Umbilical cord (tissue), 1 donor: ENCODE measurements at regions not wholly inside any gene's neighbourhood (a gene's known extent, or its start where the extent isn't known, plus 50 kb on each side); places are given as distances from the start of the nearest gene placed in this dataset.
A peak's percentile ranks its signal among the peaks of the same experiment; 100 is the strongest.

ENCODE experiments used
- DNase-seq: peaks from one replicate; pipeline ENCODE4 v3.0.0-alpha.2; 2015; ENCODE audit warnings: low spot score

- DNase-seq = peak; percentile 3
Observed at GRCh38 chr16:6932871-6933385, 399.7 kb upstream of the RBFOX1 start.

DNA sequence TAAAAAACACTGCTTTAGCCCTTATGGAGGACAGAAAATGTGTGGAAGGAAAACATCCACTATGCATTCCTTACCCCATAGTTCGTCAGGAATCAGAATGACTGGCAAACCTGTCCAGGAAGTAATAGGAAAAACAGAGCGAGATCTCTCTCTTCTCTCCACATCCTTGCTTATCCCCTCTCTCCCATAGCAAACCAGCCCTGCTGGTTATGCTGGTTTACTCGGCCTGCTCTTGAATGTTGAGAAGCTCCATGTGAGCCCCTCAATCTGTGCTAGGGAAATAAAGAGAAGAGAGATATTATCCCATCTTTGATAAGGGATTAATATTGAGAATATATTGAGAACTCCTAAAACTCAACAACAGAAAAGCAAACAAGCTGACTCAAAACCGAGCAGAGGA is 402.8 kb upstream of the RBFOX1 start:
- DNase-seq = peak; percentile 32

DNA sequence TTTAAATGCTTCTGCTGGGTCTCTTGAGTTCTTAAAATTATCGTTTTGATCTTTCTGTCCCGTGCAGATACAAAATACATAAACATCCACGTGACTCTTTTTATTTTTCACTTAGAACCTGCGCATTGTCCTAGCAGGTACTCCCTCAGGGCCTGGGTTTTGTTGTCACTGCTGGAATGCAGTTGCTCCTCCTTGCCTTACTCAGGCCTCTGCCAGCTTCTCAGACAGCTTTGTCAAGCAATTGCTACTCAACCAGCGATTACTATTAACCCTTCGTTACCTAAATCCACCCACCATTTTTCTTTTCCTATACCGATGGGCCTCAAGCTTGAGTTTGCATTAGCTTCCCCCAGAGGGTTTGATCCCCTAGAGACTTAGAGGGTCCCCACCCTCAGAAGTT is 405.9 kb upstream of the RBFOX1 start:
- DNase-seq = peak; percentile 39

- DNase-seq = peak; percentile 1
Observed at GRCh38 chr16:6926341-6926740, 406.3 kb upstream of the RBFOX1 start.

DNA sequence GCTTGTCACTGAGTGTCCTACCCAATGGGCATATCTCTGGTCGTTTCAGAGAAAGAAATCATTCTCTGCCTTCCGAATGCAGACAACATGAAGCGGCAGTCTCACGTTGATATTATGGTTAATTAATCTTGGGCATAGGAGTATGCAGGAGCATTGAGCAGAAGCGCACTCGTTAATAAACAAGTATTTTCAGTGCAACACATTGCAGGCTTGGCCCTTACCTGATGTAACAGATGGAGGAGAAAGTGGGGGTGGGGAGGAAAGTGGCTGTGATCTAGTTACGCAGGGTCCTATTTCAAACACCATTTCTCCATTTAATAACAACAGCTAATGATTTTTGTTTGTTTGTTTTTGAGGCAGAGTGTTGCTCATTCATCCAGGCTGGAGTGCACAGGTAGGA is 414.0 kb upstream of the RBFOX1 start:
- DNase-seq = no peak

DNA sequence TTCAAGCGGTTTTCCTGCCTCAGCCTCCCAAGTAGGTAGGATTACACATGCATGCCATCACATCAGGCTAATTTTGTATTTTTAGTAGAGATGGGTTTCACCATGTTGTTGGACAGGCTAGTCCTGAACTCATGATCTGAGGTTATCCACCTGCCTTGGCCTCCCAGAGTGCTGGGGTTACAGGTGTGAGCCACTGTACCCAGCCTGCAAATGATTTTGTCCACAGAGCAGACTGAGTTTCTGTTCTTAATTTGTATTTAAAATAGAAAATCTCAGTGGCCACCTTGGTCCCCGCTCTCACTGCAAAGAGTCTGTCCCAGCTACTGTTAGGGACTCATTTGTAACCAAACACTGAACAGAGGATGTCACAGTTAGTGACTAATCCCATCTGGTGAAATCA is 415.7 kb upstream of the RBFOX1 start:
- no peak for DNase-seq

DNA sequence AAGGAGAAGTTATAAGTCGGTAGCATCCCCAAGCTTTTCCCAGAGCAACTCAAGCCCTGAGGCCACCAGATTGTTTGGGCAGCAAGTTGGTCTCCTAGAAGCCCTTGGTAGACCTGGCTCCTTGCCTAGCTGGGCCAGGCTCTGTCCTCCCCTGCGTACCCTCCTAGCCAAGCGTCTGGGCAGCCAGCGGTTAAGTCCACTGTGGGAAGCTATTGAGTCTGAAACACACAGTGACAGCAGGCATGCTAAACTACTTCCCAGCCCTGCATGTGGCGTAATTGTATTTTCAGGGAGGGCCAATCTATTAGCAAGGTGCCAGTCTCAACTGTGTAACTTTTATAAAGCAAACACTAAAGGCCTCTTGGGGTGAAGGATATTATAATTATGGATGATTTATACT is 419.1 kb upstream of the RBFOX1 start:
- DNase-seq = no peak

- DNase-seq = no peak
Observed at GRCh38 chr16:6910301-6910700, 422.3 kb upstream of the RBFOX1 start.

DNA sequence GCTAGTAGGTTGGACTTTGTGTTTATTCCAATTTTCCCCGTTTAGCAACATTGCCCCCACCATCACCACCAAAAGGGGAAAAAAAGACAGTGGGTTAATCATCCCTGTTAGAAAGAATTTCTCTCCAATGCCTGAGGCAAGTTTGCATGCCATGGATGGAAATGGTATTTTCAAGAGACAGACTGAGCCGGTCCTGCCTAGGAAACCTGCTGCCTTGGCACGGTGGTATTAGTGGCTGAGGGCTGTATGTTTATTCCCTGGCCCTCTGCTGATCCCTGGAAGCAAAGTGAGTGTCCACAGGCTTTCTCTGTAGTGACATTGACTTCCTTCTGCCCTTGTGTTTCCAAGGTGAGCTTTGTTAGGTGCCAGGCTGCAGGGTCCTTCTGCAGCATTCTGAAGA is 427.0 kb upstream of the RBFOX1 start:
- DNase-seq = peak; percentile 5

DNA sequence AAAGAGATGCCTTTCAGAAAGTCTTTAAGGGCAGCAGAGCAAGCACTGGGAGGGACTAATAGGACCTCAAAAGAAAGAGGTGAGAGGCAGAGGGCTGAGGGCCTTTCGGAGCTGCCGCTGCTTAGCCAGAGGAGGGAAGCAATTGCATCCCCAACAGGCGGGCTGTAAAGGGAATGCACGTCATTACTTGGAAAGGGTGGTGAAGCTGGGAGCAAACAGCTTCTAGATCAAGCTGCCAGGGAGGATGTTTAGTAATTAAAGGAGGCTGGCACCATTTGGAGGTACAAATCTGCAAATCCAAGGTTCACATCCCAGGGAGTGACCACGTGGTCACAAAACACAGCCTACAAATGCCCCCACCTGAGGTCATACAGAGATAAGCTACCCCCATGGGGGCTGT is 429.0 kb upstream of the RBFOX1 start:
- no peak for DNase-seq

GRCh38 chr16:6898896-6899295 is 433.7 kb upstream of the RBFOX1 start:
- DNase-seq = no peak

DNA sequence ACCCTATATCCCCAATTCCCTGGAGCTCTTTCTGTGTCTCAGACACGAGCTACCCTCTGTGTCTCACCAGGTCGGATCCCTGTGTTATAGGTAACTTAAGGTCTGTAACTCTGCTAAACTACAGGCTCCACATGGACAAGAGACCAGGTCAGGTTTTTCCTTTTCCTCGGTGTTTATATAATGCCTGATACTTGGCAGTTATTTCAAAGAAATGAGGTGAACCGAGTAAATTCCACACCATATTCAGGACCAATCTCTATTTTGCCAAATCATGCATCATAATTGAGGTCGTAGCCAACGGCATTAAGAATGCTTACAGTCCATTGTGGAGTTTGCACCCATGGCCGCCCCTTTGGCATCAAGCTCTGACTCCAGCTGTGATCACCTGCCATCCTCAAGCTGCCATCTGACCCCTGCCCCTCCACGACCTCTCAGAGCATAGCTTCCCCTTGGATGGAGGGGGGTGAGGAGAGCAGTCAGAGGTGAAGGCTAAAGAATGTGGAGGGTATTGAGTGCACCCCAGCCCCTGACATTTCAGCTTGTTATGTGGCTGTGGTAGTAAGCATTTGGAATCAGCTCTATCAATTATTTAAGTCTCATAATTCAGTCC is 434.7 kb upstream of the RBFOX1 start:
- no peak for DNase-seq

GRCh38 chr16:6892966-6893365 is 439.7 kb upstream of the RBFOX1 start:
- DNase-seq = peak; percentile 8

DNA sequence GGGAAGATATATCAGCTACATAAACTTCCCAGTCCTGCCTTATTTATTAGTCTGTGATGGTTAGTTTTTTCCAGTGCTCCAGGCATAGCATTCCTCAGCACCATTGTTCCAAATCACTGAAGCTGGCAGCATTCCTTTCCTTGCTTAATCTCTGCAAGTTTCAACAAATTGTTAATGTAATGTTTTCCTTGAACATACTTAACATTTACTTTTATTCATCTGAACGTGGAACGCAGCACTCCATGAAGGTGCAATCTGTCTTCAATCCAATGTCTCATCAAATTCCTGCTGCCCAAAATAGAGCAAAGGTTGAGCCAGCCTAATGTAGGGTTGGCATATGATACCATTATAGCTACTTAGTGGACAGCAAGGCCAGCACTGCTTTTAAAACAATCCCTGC is 441.1 kb upstream of the RBFOX1 start:
- DNase-seq = peak; percentile 27

DNA sequence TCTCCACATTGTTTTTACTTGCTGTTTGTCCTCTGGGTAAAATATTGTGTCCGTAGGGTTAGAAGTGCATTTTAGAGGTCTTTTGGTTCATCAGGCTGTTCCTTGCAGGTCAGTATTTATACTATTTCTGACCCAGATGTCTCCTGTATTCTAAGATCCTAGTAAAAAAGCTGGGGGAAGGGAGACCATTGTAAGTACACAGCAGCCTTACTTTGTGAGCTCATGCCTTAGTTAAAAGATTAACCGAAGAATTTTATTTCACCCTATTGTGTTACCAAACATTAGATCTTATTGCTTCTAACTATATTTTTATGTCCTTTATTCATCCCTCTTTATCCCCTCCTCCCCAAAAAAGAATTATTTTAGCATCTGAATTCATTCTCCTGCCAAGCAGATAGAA is 444.1 kb upstream of the RBFOX1 start:
- DNase-seq = no peak

- DNase-seq = no peak
Observed at GRCh38 chr16:6884002-6884401, 448.6 kb upstream of the RBFOX1 start.

- DNase-seq = no peak
Observed at GRCh38 chr16:6880263-6880662, 452.4 kb upstream of the RBFOX1 start.

GRCh38 chr16:6864671-6865070 is 468.0 kb upstream of the RBFOX1 start:
- DNase-seq = no peak

DNA sequence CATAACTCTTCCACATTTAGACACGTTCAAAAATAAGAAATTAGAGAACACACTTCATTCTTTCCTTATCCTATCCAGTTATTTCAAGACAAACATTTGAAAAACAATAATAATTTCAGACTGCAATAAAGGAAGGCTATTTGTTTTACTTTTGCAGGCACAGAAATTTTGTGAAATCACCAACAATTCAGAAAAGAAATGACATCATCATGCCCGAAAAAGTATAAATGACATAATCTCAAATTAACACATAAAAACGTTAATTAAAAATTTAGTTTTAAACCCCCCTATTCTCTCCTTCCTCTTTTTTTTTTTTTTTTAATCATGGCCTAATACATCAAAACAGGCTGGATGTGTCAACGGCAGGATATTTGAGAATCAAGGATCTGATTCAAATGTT is 468.4 kb upstream of the RBFOX1 start:
- DNase-seq = no peak

DNA sequence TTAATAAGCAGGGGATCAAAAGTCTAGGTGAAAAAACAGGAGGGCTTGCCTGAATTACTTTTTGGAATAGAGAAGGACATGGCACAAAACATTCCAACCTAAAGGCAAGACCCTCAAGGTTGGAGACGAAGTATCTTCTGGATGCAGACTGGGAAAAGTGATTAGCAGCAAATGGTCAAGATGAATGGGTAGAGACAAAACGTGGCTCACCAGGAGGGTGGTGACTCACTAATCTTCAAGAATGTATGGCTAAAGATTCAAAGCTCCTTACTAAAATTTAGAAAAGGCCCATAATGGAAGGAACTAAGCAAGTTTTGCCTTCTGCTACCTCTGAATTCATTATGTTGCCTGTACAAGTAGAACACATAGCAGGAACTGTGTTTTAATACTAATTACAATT is 469.5 kb upstream of the RBFOX1 start:
- DNase-seq = no peak

DNA sequence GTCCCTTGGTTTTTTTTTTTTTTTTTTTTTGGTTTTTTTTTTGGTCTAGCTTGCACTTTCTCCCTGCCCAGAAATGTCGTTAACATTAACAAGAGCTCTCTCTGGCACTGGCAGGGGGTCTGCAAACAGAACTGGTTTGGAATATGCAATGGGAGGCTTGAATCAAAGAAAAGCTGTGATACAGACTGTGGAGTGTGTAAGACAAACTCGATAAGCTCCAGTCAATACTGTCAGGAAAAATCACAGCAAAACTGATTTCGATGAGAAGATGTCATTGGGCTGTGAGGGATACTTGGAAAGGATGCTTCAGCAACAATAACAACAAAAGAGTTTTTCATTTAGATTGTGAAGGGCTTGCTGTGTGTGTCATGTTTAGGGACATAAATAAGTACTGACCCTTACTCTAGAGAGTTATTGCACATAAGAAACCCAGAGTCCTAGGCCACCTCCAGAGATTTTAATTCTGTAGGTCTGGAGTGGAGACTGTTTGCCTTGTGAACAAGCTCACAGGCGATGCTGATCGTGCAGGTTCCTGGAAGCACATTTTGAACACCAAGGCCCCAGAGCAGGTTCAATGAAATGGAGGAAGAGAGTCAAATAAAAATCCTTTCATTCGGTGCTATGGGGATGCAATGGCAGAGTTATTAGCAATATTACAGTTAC is 470.7 kb upstream of the RBFOX1 start:
- no peak for DNase-seq

DNA sequence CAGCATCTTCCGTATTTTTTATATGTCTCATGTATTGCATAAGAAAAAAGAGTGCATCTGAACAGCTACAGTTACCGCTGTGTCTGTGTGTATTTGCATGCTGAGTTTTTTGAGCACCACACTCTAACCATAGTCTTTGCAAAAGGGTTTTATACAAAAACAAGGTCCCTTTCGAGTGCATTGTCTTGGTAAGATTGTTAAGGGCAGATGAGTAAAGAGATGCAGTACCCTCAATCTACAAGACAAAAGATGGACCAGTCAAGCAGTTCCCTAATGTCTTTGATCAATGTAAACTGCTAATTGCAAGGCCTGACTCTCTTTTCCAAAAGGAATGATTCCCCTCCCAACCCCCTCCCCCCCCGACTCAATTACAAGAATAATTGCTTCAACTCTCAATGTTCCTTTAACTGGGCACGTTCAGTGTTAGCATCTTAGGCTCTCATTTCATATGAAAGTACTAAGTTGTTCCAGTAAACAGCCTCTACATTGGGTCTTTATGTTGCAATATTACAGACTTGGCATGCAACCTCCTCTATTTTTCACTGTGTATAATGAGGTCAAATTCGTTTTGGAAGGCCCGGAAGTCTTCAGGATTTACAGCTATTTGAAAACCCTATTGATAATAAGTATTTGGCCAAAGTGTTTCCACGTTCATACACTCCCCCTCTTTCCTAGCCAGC is 471.4 kb upstream of the RBFOX1 start:
- DNase-seq = no peak

DNA sequence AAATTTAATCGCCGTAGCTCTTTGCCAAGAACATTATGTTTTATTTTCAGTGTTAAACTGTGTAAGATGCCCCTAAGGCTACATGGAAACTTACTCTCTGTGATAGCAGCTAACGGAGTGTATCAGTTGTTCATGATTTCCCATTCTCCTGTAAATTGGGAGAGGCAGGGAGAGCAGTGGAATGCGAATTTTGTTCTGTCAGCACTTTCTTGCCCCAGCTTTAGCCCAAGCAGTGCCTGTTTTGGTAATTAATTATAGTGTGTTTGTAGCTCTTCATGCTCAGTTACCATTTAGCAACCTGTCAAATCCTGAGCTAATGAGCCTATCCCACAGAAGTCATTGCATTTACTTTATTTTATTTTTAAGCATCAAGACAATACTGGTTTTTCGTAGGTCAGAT is 475.1 kb upstream of the RBFOX1 start:
- no peak for DNase-seq
